ENCODE measurements at regions not wholly inside any gene's neighbourhood (a gene's known extent, or its start where the extent isn't known, plus 50 kb on each side); places are given as distances from the start of the nearest gene placed in this dataset.

DNA sequence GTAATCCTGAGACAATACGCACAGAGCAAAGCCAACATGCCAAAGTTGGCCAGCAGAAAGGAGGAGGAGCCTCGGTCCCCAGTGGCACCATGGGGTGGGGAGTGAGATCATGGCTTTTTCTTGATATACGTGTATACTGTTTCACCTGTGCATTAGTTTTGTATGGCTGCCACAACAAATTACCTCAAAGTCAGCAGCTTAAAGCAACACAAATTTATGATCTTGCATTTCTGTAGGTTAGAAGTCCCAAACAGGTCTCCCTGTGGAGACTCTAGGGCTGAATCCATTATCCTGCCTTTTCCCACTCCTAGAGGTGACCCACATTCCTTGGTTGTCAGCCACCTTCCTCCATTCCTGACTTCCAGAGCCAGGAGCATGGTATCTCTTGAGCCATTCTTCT is 176.9 kb upstream of the NSMCE3 start:
- Histone ChIP-seq H3K27ac (ENCODE audit: control insufficient read depth, insufficient read depth, low read length) (no peak overlapping the region), H3K9me3 (ENCODE audit: control insufficient read depth, low read depth, low read length) (peaks cover 1% of the 10 kb centered on the region), H3K9me1 (ENCODE audit: control insufficient read depth, extremely low read depth, insufficient read depth, low read length) (no peaks in the 10 kb centered on the region), H3K79me2 (ENCODE audit: control insufficient read depth, insufficient read depth, low read length) (no peaks in the 10 kb centered on the region), H3K9ac (ENCODE audit: control insufficient read depth, extremely low read depth, insufficient read depth, low read length) (no peak overlapping the region), H4K20me1 (ENCODE audit: control insufficient read depth, extremely low read depth, insufficient read depth, low read length) (no peaks in the 10 kb centered on the region), H3K4me2 (ENCODE audit: control insufficient read depth, extremely low read depth, insufficient read depth, low read depth, low read length) (no peak overlapping the region), H2AFZ (ENCODE audit: control insufficient read depth, low read length) (no peak overlapping the region), H3K36me3 (ENCODE audit: control insufficient read depth in 2 of 2, extremely low read depth in 1 of 2, insufficient read depth in 2 of 2, low read length in 2 of 2) (no peaks in the 10 kb centered on the region), H3K4me3 (ENCODE audit: control insufficient read depth in 2 of 3, extremely low read depth in 1 of 3, insufficient read depth in 2 of 3, low read depth in 1 of 3, low read length in 3 of 3) (no peak overlapping the region), H3K27me3 (ENCODE audit: control insufficient read depth, extremely low read depth, insufficient read depth, low read length) (no peaks in the 10 kb centered on the region), H3K4me1 (ENCODE audit: control insufficient read depth, extremely low read depth, insufficient read depth, low read length) (no peaks in the 10 kb centered on the region)
- no peak for TF ChIP-seq CTCF (optimal IDR thresholded peaks at IDR 0.05 in 1 of 3, IDR thresholded peaks at IDR 0.05 in 1 of 3, conservative IDR thresholded peaks at IDR 0.05 in 1 of 3; ENCODE audit: extremely low read depth in 1 of 3, insufficient read depth in 2 of 3, low read length in 3 of 3)
- TF ChIP-seq EZH2 (IDR thresholded peaks at IDR 0.05; ENCODE audit: low read length), result no peak
- DNase-seq (ENCODE audit: low read depth, low spot score), result no peak
- no peak for FAIRE-seq
- dilution Hi-C loops (cut with MboI; ENCODE audit: extremely low pct_ligation_motif_present, low sequenced_read_pairs), result no loop called here

DNA sequence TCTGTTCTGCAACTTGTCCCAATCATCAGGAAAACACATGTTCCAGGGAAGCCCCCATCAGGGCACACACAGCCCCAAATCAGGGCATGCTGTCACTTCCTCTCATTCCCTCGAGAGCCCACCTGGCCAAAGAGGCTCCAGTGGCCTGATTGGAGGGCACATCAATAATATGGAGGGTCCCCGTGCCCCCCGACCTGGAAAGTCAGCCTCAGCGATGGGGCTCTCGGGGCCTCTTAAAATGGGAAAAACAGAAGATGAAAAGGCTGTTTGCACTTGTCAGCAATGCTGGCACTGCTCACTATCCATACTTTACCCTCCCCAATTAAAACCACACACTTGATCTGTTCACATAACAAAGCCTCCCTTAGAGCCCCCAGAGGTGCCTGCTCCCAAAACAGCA is 172.9 kb upstream of the NSMCE3 start:
- TF ChIP-seq CTCF (optimal IDR thresholded peaks at IDR 0.05 in 1 of 3, IDR thresholded peaks at IDR 0.05 in 1 of 3, conservative IDR thresholded peaks at IDR 0.05 in 1 of 3; ENCODE audit: extremely low read depth in 1 of 3, insufficient read depth in 2 of 3, low read length in 3 of 3) (no peak), EZH2 (IDR thresholded peaks at IDR 0.05; ENCODE audit: low read length) (no peak)
- Histone ChIP-seq H3K4me3 (ENCODE audit: control insufficient read depth in 2 of 3, extremely low read depth in 1 of 3, insufficient read depth in 2 of 3, low read depth in 1 of 3, low read length in 3 of 3) (no peak overlapping the region), H3K9ac (ENCODE audit: control insufficient read depth, extremely low read depth, insufficient read depth, low read length) (no peak overlapping the region), H3K4me2 (ENCODE audit: control insufficient read depth, extremely low read depth, insufficient read depth, low read depth, low read length) (no peak overlapping the region), H3K9me3 (ENCODE audit: control insufficient read depth, low read depth, low read length) (no peaks in the 10 kb centered on the region), H3K9me1 (ENCODE audit: control insufficient read depth, extremely low read depth, insufficient read depth, low read length) (no peaks in the 10 kb centered on the region), H3K27me3 (ENCODE audit: control insufficient read depth, extremely low read depth, insufficient read depth, low read length) (no peaks in the 10 kb centered on the region), H3K36me3 (ENCODE audit: control insufficient read depth in 2 of 2, extremely low read depth in 1 of 2, insufficient read depth in 2 of 2, low read length in 2 of 2) (no peaks in the 10 kb centered on the region), H2AFZ (ENCODE audit: control insufficient read depth, low read length) (no peak overlapping the region), H4K20me1 (ENCODE audit: control insufficient read depth, extremely low read depth, insufficient read depth, low read length) (no peaks in the 10 kb centered on the region), H3K27ac (ENCODE audit: control insufficient read depth, insufficient read depth, low read length) (no peak overlapping the region), H3K4me1 (ENCODE audit: control insufficient read depth, extremely low read depth, insufficient read depth, low read length) (no peaks in the 10 kb centered on the region), H3K79me2 (ENCODE audit: control insufficient read depth, insufficient read depth, low read length) (no peaks in the 10 kb centered on the region)
- dilution Hi-C loops (cut with MboI; ENCODE audit: extremely low pct_ligation_motif_present, low sequenced_read_pairs), result no loop called here
- no peak for FAIRE-seq
- no peak for DNase-seq (ENCODE audit: low read depth, low spot score)
